A673 (cell line): ENCODE measurements at regions not wholly inside any gene's neighbourhood (a gene's known extent, or its start where the extent isn't known, plus 50 kb on each side); places are given as distances from the start of the nearest gene placed in this dataset.

ENCODE experiments used
- BruUV-seq: library from RNA; stranded (reverse); fragments of 400-500 nt; replicated peaks from 2 replicates; lab custom pipeline; 2021; lab: Mats Ljungman, UMichigan
- CTCF ChIA-PET: fragments of 300-600 bp; sonication (Branson Sonifier 250); formaldehyde crosslinking; loops from one replicate; lab custom pipeline; 2022; ENCODE audit warnings: antibody characterized with exemption; lab: Charles Lee
- POLR2A ChIA-PET: fragments of 300-600 bp; sonication (Branson Sonifier 250); formaldehyde crosslinking; loops from one replicate; lab custom pipeline; 2022; ENCODE audit warnings: antibody characterized with exemption; ENCODE audit not compliant: low non-redundant PET; lab: Charles Lee
- DNase-seq: peaks from one replicate; pipeline ENCODE4 v3.0.0-alpha.2; 2015; ENCODE audit warnings: low spot score
- H3K27ac ChIP-seq: fragments of 200-600 bp; sonication (generic); 2 replicates; pipeline ENCODE4 v1.5.1; 2016; ENCODE audit warnings: mixed run types, low read depth, mild to moderate bottlenecking, mixed read lengths, antibody characterized with exemption, low read length; ENCODE audit not compliant: poor library complexity, severe bottlenecking
- H3K27me3 ChIP-seq: fragments of 200-600 bp; sonication (generic); replicated peaks from 2 replicates; pipeline ENCODE4 v1.6.1; 2017; ENCODE audit warnings: mixed run types, low read depth, mild to moderate bottlenecking, mixed read lengths, antibody characterized with exemption, low read length; ENCODE audit not compliant: insufficient read depth, poor library complexity
- H3K36me3 ChIP-seq: fragments of 200-600 bp; sonication (generic); 2 replicates; pipeline ENCODE4 v1.6.1; 2016; ENCODE audit warnings: mixed run types, mild to moderate bottlenecking, mixed read lengths, antibody characterized with exemption, low read length; ENCODE audit not compliant: insufficient read depth, poor library complexity, severe bottlenecking
- H3K4me1 ChIP-seq: fragments of 200-600 bp; sonication (generic); 2 replicates; pipeline ENCODE4 v1.6.1; 2017; ENCODE audit warnings: mixed run types, mild to moderate bottlenecking, mixed read lengths, antibody characterized with exemption, low read length; ENCODE audit not compliant: insufficient read depth, poor library complexity, severe bottlenecking
- H3K4me3 ChIP-seq: fragments of 200-600 bp; sonication (generic); 2 replicates; pipeline ENCODE4 v1.5.1; 2016; ENCODE audit warnings: low read depth, mixed run types, mild to moderate bottlenecking, mixed read lengths, low read length; ENCODE audit not compliant: poor library complexity, severe bottlenecking
- H3K9me3 ChIP-seq: fragments of 200-600 bp; sonication (generic); 2 replicates; pipeline ENCODE4 v1.6.1; 2016; ENCODE audit warnings: mixed run types, low read depth, mild to moderate bottlenecking, mixed read lengths, antibody characterized with exemption, low read length; ENCODE audit not compliant: poor library complexity, severe bottlenecking
- EZH2 ChIP-seq: fragments of 200-600 bp; sonication (generic); IDR thresholded peaks from 2 replicates; pipeline ENCODE4 v1.6.1; 2017; ENCODE audit warnings: borderline replicate concordance, low read depth, mild to moderate bottlenecking, mixed read lengths, antibody characterized with exemption, low read length; ENCODE audit not compliant: poor library complexity, severe bottlenecking
- intact Hi-C: fragments of 100-400 bp; cut with micrococcal nuclease; formaldehyde crosslinking; loops from one replicate; pipeline ENCODE4 v1.10.0; 2022; ENCODE audit not compliant: unreplicated experiment
- TF ChIP-seq, protein P1 (sequence below): fragments of 300-800, 200-600 bp; sonication (generic); conservative IDR thresholded peaks from 2 replicates; pipeline ENCODE4 v1.5.1; 2017; ENCODE audit warnings: low read depth, mild to moderate bottlenecking, antibody characterized with exemption, low read length, moderate library complexity, mixed read lengths

DNA sequence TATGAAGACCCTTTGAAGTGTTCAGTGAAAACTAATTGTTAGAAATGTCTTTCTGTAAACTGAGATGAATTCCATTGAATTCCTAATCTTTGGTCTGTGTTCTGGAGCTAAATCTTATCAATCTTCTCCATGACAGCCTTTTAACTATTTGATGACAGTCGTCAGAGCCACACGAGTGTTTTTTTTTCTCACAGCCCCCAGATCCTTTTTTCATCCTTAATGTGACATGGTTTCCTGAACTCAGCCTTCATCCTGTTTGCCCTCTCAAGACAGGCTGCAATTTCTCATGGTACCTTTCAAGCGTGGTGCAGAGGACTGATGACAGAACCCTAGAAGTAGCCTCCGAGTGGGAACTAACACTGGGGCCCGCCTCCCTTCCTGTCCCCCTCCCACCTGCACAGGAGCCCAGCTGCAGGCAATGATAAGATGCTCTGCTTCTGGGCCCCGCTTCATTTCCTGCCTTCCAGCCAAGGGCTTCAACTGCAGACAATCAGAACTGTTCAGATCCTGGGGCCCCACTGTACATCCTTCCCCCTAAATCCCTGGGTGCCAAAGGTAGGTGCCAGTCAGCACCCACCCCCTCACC, 114.6 kb upstream of the VAV3 start:
- no peaks in the 10 kb centered on the region for H3K36me3 ChIP-seq
- intact Hi-C loops: no loop called here
- no TSS peak for BruUV-seq
- H3K27ac ChIP-seq: no peak overlapping the region
- no peaks in the 10 kb centered on the region for H3K9me3 ChIP-seq
- TF ChIP-seq, protein P1, sequence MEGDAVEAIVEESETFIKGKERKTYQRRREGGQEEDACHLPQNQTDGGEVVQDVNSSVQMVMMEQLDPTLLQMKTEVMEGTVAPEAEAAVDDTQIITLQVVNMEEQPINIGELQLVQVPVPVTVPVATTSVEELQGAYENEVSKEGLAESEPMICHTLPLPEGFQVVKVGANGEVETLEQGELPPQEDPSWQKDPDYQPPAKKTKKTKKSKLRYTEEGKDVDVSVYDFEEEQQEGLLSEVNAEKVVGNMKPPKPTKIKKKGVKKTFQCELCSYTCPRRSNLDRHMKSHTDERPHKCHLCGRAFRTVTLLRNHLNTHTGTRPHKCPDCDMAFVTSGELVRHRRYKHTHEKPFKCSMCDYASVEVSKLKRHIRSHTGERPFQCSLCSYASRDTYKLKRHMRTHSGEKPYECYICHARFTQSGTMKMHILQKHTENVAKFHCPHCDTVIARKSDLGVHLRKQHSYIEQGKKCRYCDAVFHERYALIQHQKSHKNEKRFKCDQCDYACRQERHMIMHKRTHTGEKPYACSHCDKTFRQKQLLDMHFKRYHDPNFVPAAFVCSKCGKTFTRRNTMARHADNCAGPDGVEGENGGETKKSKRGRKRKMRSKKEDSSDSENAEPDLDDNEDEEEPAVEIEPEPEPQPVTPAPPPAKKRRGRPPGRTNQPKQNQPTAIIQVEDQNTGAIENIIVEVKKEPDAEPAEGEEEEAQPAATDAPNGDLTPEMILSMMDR: no peak
- TF ChIP-seq EZH2: no peak
- CTCF ChIA-PET: no interaction called here
- no peaks in the 10 kb centered on the region for H3K4me1 ChIP-seq
- H3K4me3 ChIP-seq: no peak overlapping the region
- POLR2A ChIA-PET: no interaction called here
- no peaks in the 10 kb centered on the region for H3K27me3 ChIP-seq
- DNase-seq: no peak

DNA sequence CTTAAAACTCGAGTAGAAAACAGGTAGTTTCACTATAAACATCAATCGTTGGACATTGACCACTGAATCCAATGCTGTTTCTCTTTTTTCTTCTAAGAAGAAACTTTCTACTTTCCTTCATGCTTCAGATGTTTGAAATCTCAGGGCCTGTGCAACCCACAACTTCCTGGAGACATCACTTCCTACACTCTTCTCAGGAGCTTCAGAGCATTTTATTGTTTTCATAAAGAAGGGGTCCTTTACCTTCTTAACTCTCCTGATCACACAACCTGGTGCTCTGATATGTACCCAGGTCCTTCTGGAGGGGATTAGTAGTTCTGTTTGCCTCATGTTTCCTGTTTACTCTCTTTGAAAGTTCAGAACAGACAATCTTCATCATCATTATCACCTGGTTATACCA, 113.0 kb upstream of the VAV3 start:
- Histone ChIP-seq H3K9me3 (no peaks in the 10 kb centered on the region), H3K36me3 (no peaks in the 10 kb centered on the region), H3K27me3 (no peaks in the 10 kb centered on the region), H3K4me1 (no peaks in the 10 kb centered on the region), H3K27ac (no peak overlapping the region), H3K4me3 (no peak overlapping the region)
- TF ChIP-seq, protein P1: no peak
- TF ChIP-seq EZH2: no peak
- no TSS peak for BruUV-seq
- intact Hi-C loops: no loop called here
- DNase-seq: no peak
- CTCF ChIA-PET: no interaction called here
- POLR2A ChIA-PET: no interaction called here

DNA sequence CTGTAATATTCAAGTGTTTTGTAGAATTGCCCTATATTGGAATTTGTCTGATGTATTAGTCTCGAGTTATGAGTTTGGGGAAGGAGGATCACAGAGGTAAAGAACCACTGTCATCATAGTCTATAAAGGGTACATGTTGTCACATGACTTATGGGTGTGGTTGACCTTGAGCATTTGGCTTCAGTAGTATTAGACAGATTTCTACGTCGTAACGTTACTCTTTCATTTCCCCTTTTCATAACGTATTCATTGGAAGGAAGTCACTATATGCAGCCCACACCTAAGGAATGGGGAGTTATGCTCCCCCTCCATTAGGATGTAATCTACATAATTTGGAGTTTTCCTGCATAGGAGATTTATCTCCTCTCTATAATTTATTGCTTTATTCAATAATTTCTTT, 110.1 kb upstream of the VAV3 start:
- POLR2A ChIA-PET: no interaction called here

More for the DNA sequence above, 110.1 kb upstream of the VAV3 start:
- Histone ChIP-seq H3K4me3 (no peak overlapping the region), H3K27ac (no peak overlapping the region), H3K4me1 (no peaks in the 10 kb centered on the region), H3K36me3 (no peaks in the 10 kb centered on the region), H3K9me3 (no peaks in the 10 kb centered on the region), H3K27me3 (no peaks in the 10 kb centered on the region)
- no TSS peak for BruUV-seq
- intact Hi-C loops: no loop called here
- no peak for DNase-seq
- TF ChIP-seq, protein P1: no peak
- TF ChIP-seq EZH2: no peak
- CTCF ChIA-PET: no interaction called here
